OCI-LY3 (cell line): ENCODE measurements at regions not wholly inside any gene's neighbourhood (a gene's known extent, or its start where the extent isn't known, plus 50 kb on each side); places are given as distances from the start of the nearest gene placed in this dataset.

Source experiments
- CTCF ChIP-seq: fragments of 200-600, 300-600 bp; sonication (generic); IDR thresholded peaks from 2 replicates; pipeline ENCODE4 v1.5.1; 2014; ENCODE audit warnings: antibody characterized with exemption, low read length, low read depth
- EZH2phosphoT487 ChIP-seq: fragments of 200-600 bp; shearing (Covaris generic); IDR thresholded peaks from 2 replicates; pipeline ENCODE4 v1.6.1; 2018; ENCODE audit warnings: antibody characterized with exemption, mixed run types, low read depth

GRCh38 chr11:130647371-130647770, 198.9 kb downstream of the ADAMTS15 start:
- TF ChIP-seq EZH2phosphoT487: no peak
- no peak for TF ChIP-seq CTCF
